SK-N-MC (cell line): ENCODE measurements at regions not wholly inside any gene's neighbourhood (a gene's known extent, or its start where the extent isn't known, plus 50 kb on each side); places are given as distances from the start of the nearest gene placed in this dataset.

ENCODE experiments used
- EZH2 ChIP-seq: fragments of 200-600 bp; sonication (generic); IDR thresholded peaks from one replicate; pipeline ENCODE4 v1.6.1; 2017; ENCODE audit warnings: antibody characterized with exemption
- POLR2AphosphoS5 ChIP-seq: IDR thresholded peaks from 2 replicates; pipeline ENCODE4 v1.6.1; 2012; ENCODE audit warnings: mild to moderate bottlenecking, low read depth, low read length, borderline replicate concordance

DNA sequence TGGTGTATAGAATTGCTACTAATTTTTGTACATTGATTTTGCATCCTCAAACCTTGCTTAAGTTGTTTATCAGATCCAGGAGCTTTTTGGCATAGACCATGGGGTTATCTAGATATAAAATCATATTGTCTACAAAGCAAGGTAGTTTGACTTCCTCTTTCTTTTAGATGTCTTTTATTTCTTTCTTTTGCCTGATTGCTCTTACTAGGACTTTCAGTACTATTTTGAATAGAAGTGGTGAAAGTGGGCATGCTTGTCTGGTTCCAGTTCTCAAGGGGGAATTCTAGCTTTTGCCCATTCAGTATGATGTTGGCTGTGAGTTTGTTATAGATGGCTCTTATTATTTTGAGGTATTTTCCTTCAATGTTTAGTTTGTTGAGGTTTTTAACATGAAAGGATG is 187.9 kb upstream of the LCORL start:
- TF ChIP-seq POLR2AphosphoS5 (no peak), EZH2 (no peak)
